Liver (tissue), 3 donors: ENCODE measurements at regions not wholly inside any gene's neighbourhood (a gene's known extent, or its start where the extent isn't known, plus 50 kb on each side); places are given as distances from the start of the nearest gene placed in this dataset.

Experiments used
- ATF3 ChIP-seq: IDR thresholded peaks from 2 replicates; pipeline ENCODE4 v1.6.1; 2016; ENCODE audit warnings: antibody characterized with exemption
- GABPA ChIP-seq, 2 donors: IDR thresholded peaks in 1 of 2; conservative IDR thresholded peaks in 1 of 2; 2 replicates each; pipeline ENCODE4 v1.6.1; 2016; ENCODE audit warnings: antibody characterized with exemption in 2 of 2, mild to moderate bottlenecking in 1 of 2, moderate library complexity in 1 of 2
- MAX ChIP-seq: IDR thresholded peaks from 2 replicates; pipeline ENCODE4 v1.6.1; 2016; ENCODE audit warnings: antibody characterized with exemption
- RAD21 ChIP-seq, 2 donors: IDR thresholded peaks; 2 replicates each; pipeline ENCODE4 v1.6.1; 2016; ENCODE audit warnings: antibody characterized with exemption in 2 of 2, mild to moderate bottlenecking in 2 of 2
- TF ChIP-seq, protein P1 (sequence below): fragments of 150-350 bp; IDR thresholded peaks from 2 replicates; pipeline ENCODE4 v1.5.1; 2017; ENCODE audit warnings: improper control_type of control experiment, low read depth, low read length; ENCODE audit not compliant: missing input control
- TF ChIP-seq, protein P2 (sequence below): IDR thresholded peaks from 2 replicates; pipeline ENCODE4 v1.6.1; 2016; ENCODE audit warnings: antibody characterized with exemption, mild to moderate bottlenecking
- donor health status: healthy.
- donor health status: healthy.

DNA sequence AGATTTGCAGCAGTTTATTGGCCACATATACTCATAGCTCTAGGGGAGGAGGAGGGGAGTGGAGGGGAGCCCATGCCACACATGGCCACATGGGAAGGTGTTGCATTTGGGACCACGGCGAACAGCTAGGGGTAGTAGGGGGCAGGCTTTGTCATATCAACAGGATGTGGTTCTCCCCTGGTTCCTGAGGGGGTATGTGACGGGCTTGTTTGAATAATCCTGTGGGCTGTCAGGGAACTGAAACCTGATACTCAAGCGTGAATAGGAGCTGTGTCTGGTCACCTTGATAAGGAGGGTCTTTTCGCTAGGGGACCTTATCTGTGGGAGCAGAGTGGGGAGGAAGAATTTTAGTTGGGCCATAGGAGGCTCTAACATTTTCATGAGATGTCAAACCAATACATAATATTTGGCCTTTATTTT lies 264.7 kb downstream of the CTH start:
- TF ChIP-seq, protein P1, sequence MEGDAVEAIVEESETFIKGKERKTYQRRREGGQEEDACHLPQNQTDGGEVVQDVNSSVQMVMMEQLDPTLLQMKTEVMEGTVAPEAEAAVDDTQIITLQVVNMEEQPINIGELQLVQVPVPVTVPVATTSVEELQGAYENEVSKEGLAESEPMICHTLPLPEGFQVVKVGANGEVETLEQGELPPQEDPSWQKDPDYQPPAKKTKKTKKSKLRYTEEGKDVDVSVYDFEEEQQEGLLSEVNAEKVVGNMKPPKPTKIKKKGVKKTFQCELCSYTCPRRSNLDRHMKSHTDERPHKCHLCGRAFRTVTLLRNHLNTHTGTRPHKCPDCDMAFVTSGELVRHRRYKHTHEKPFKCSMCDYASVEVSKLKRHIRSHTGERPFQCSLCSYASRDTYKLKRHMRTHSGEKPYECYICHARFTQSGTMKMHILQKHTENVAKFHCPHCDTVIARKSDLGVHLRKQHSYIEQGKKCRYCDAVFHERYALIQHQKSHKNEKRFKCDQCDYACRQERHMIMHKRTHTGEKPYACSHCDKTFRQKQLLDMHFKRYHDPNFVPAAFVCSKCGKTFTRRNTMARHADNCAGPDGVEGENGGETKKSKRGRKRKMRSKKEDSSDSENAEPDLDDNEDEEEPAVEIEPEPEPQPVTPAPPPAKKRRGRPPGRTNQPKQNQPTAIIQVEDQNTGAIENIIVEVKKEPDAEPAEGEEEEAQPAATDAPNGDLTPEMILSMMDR, result no peak
- TF ChIP-seq GABPA (IDR thresholded peaks at IDR 0.05 in 1 of 2, conservative IDR thresholded peaks at IDR 0.05 in 1 of 2), result no peak
- TF ChIP-seq MAX, result no peak
- no peak for TF ChIP-seq RAD21 (IDR thresholded peaks at IDR 0.05)
- TF ChIP-seq, protein P2, sequence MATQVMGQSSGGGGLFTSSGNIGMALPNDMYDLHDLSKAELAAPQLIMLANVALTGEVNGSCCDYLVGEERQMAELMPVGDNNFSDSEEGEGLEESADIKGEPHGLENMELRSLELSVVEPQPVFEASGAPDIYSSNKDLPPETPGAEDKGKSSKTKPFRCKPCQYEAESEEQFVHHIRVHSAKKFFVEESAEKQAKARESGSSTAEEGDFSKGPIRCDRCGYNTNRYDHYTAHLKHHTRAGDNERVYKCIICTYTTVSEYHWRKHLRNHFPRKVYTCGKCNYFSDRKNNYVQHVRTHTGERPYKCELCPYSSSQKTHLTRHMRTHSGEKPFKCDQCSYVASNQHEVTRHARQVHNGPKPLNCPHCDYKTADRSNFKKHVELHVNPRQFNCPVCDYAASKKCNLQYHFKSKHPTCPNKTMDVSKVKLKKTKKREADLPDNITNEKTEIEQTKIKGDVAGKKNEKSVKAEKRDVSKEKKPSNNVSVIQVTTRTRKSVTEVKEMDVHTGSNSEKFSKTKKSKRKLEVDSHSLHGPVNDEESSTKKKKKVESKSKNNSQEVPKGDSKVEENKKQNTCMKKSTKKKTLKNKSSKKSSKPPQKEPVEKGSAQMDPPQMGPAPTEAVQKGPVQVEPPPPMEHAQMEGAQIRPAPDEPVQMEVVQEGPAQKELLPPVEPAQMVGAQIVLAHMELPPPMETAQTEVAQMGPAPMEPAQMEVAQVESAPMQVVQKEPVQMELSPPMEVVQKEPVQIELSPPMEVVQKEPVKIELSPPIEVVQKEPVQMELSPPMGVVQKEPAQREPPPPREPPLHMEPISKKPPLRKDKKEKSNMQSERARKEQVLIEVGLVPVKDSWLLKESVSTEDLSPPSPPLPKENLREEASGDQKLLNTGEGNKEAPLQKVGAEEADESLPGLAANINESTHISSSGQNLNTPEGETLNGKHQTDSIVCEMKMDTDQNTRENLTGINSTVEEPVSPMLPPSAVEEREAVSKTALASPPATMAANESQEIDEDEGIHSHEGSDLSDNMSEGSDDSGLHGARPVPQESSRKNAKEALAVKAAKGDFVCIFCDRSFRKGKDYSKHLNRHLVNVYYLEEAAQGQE, result no peak
- no peak for TF ChIP-seq ATF3
